ENCODE measurements at regions not wholly inside any gene's neighbourhood (a gene's known extent, or its start where the extent isn't known, plus 50 kb on each side); places are given as distances from the start of the nearest gene placed in this dataset.

DNA sequence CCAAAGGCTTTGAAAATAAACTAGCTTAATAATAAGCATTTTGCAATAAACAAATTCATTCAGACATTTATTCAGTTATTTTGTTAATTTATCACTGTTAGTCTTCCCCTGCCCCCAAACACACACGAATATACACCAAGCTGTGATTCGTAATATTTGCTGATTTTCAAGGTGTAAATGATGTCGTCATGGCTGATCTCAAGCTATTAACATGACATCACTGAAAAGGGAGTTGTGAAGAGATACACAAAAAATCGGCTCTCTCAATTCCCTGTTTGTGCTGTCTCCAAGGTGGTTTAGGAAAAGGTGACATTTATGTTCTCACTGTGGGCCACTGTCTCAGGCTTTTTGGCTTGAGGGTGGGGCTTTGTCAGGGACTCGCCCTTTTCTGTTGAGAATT, 413.3 kb downstream of the CDH9 start:
- CTCF ChIA-PET (ENCODE audit: low intra/inter-chr PET ratio, low total read pairs), result no interaction called here
- Histone ChIP-seq H4K20me1 (ENCODE audit: insufficient read depth, low read length) (no peaks in the 10 kb centered on the region), H3K27me3 (ENCODE audit: control insufficient read depth in 1 of 2, insufficient read depth in 2 of 2, low read length in 2 of 2) (no peaks in the 10 kb centered on the region; a peak in 1 of 5 replicates), H3K9ac (ENCODE audit: insufficient read depth, low read depth, low read length) (no peak overlapping the region), H3K79me2 (ENCODE audit: insufficient read depth, low read length) (no peaks in the 10 kb centered on the region), H2AFZ (ENCODE audit: low read length) (no peak overlapping the region), H3K9me3 (ENCODE audit: low read length) (no peaks in the 10 kb centered on the region), H3K4me3 (replicated peaks in 1 of 3; ENCODE audit: insufficient read depth in 1 of 3, low read depth in 2 of 3, low read length in 3 of 3) (no peak overlapping the region), H3K27ac (ENCODE audit: extremely low read length, insufficient read depth, low read length) (no peak overlapping the region), H3K4me1 (ENCODE audit: insufficient read depth, low read length) (no peaks in the 10 kb centered on the region), H3K36me3 (replicated peaks in 1 of 2; ENCODE audit: control insufficient read depth in 1 of 2, insufficient read depth in 2 of 2, low read length in 2 of 2) (no peaks in the 10 kb centered on the region), H3K4me2 (ENCODE audit: low read depth, low read length) (no peak overlapping the region)
- no peak for FAIRE-seq
- DNase-seq (ENCODE audit: low spot score), result no peak
- no peak for ATAC-seq
- TF ChIP-seq CREB1 (IDR thresholded peaks at IDR 0.05), result peak; percentile 79
- no peak for TF ChIP-seq CREB1 (CRISPR knock-in tag; IDR thresholded peaks at IDR 0.05)
- TF ChIP-seq NR3C1 (CRISPR knock-in tag; IDR thresholded peaks at IDR 0.05), result no peak
- peak; percentile 89 for TF ChIP-seq ATF7 (IDR thresholded peaks at IDR 0.05)
- no peak for TF ChIP-seq ATF7 (CRISPR knock-in tag; IDR thresholded peaks at IDR 0.05)
- no peak for TF ChIP-seq ZNF629 (CRISPR knock-in tag; conservative IDR thresholded peaks at IDR 0.05)
- 4% methylated on average over 5 of the region's 5 CpGs for whole genome bisulfite sequencing (ENCODE audit: low lambda C conversion rate)
- intact Hi-C loops (cut with micrococcal nuclease; ENCODE audit: unreplicated experiment) (no loop called here), in situ Hi-C loops (cut with HindIII; ENCODE audit: extremely low pct_ligation_motif_present, low pct_unique_long_range_greater_than_20kb) (no loop called here)
- POLR2A ChIA-PET, result no interaction called here
- BruUV-seq (replicated peaks), result no TSS peak

DNA sequence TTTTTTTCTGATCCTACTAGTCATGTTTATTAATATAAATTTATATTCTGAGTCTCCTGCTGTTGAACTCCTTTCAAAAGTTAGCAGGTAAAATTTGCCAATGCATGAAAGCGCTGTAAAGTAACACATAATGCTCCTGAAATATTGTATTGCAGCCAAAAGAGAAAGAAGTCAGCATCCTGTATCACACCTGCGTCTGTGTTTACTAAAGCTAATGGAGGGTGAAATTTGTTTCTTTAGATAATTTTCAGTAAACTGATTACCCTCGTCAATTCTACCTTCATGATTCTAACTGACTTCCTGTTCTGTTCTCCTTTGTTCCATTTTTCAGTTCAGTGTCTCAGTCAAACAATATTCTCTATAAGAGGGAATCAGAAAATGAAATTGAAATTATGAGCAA, 415.4 kb downstream of the CDH9 start:
- DNase-seq (ENCODE audit: low spot score) (no peak), ATAC-seq (no peak), FAIRE-seq (no peak)
- no TSS peak for BruUV-seq (replicated peaks)
- Histone ChIP-seq H2AFZ (ENCODE audit: low read length) (no peak overlapping the region), H3K36me3 (replicated peaks in 1 of 2; ENCODE audit: control insufficient read depth in 1 of 2, insufficient read depth in 2 of 2, low read length in 2 of 2) (no peaks in the 10 kb centered on the region), H3K4me2 (ENCODE audit: low read depth, low read length) (no peak overlapping the region), H3K9me3 (ENCODE audit: low read length) (no peaks in the 10 kb centered on the region), H4K20me1 (ENCODE audit: insufficient read depth, low read length) (no peaks in the 10 kb centered on the region), H3K79me2 (ENCODE audit: insufficient read depth, low read length) (no peaks in the 10 kb centered on the region), H3K9ac (ENCODE audit: insufficient read depth, low read depth, low read length) (no peak overlapping the region), H3K4me3 (replicated peaks in 1 of 3; ENCODE audit: insufficient read depth in 1 of 3, low read depth in 2 of 3, low read length in 3 of 3) (no peak overlapping the region), H3K27ac (ENCODE audit: extremely low read length, insufficient read depth, low read length) (no peak overlapping the region), H3K27me3 (ENCODE audit: control insufficient read depth in 1 of 2, insufficient read depth in 2 of 2, low read length in 2 of 2) (no peaks in the 10 kb centered on the region; a peak in 1 of 5 replicates), H3K4me1 (ENCODE audit: insufficient read depth, low read length) (no peaks in the 10 kb centered on the region)
- no peak for TF ChIP-seq IRF2 (CRISPR knock-in tag; IDR thresholded peaks at IDR 0.05)
- TF ChIP-seq ZNF337 (CRISPR knock-in tag; IDR thresholded peaks at IDR 0.05; ENCODE audit: borderline replicate concordance, low read depth), result no peak
- no peak for TF ChIP-seq EZH2 (conservative IDR thresholded peaks at IDR 0.05; ENCODE audit: low read depth, low read length)
- TF ChIP-seq REXO4 (CRISPR knock-in tag; IDR thresholded peaks at IDR 0.05; ENCODE audit: borderline replicate concordance), result no peak
- no peak for TF ChIP-seq KMT2A (CRISPR knock-in tag; IDR thresholded peaks at IDR 0.05)
- TF ChIP-seq ZFY (CRISPR knock-in tag; IDR thresholded peaks at IDR 0.05), result no peak
- TF ChIP-seq ZNF136 (CRISPR knock-in tag; IDR thresholded peaks at IDR 0.05; ENCODE audit: low read depth), result no peak
- TF ChIP-seq ZBTB7A (CRISPR knock-in tag; IDR thresholded peaks at IDR 0.05), result no peak
- no peak for TF ChIP-seq NR2F1 (CRISPR knock-in tag; IDR thresholded peaks at IDR 0.05)
- no peak for TF ChIP-seq ISL2 (CRISPR knock-in tag; IDR thresholded peaks at IDR 0.05)
- TF ChIP-seq SRSF1 (optimal IDR thresholded peaks at IDR 0.05; ENCODE audit: low read depth, low read length), result no peak
- TF ChIP-seq CBX1 (IDR thresholded peaks at IDR 0.05; ENCODE audit: low read depth), result no peak
- intact Hi-C loops (cut with micrococcal nuclease; ENCODE audit: unreplicated experiment), result no loop called here
- in situ Hi-C loops (cut with HindIII; ENCODE audit: extremely low pct_ligation_motif_present, low pct_unique_long_range_greater_than_20kb), result no loop called here
- ChIA-PET CTCF (ENCODE audit: low intra/inter-chr PET ratio, low total read pairs) (no interaction called here), POLR2A (no interaction called here)
- 4% methylated on average over 3 of the region's 3 CpGs for WGBS (ENCODE audit: low lambda C conversion rate)
